Activated naive CD8-positive, alpha-beta T cell treated with anti-CD3 and anti-CD28 coated beads for 36 hours (primary cell): ENCODE measurements at regions not wholly inside any gene's neighbourhood (a gene's known extent, or its start where the extent isn't known, plus 50 kb on each side); places are given as distances from the start of the nearest gene placed in this dataset.

ENCODE experiments used
- DNase-seq: peaks from one replicate; pipeline ENCODE4 v3.0.0; 2021
- H3K27ac Mint-ChIP-seq: one replicate; pipeline ENCODE4 v1.8.0; 2022; ENCODE audit warnings: mild to moderate bottlenecking, moderate library complexity, mixed read lengths
- H3K27me3 Mint-ChIP-seq: one replicate; pipeline ENCODE4 v1.8.0; 2022; ENCODE audit warnings: mild to moderate bottlenecking, mixed read lengths
- H3K36me3 Mint-ChIP-seq: one replicate; pipeline ENCODE4 v1.8.0; 2021; ENCODE audit warnings: mild to moderate bottlenecking, mixed read lengths
- H3K4me1 Mint-ChIP-seq: one replicate; pipeline ENCODE4 v1.8.0; 2021; ENCODE audit warnings: mixed read lengths
- H3K4me3 Mint-ChIP-seq: one replicate; pipeline ENCODE4 v1.8.0; 2022; ENCODE audit warnings: mild to moderate bottlenecking, moderate library complexity, mixed read lengths
- H3K9me3 Mint-ChIP-seq: one replicate; pipeline ENCODE4 v1.8.0; 2022; ENCODE audit warnings: mixed read lengths

- H3K4me1 Mint-ChIP-seq, result no peaks in the 10 kb centered on the region
- no peaks in the 10 kb centered on the region for H3K36me3 Mint-ChIP-seq
- H3K27me3 Mint-ChIP-seq, result no peaks in the 10 kb centered on the region
- no peaks in the 10 kb centered on the region for H3K9me3 Mint-ChIP-seq
- no peak overlapping the region for H3K27ac Mint-ChIP-seq
- no peak for DNase-seq
- H3K4me3 Mint-ChIP-seq, result no peak overlapping the region
These were observed 56.0 kb upstream of the NEBL start for GRCh38 chr10:20953120-20953519.

- H3K4me3 Mint-ChIP-seq, result no peak overlapping the region
- DNase-seq, result no peak
- H3K36me3 Mint-ChIP-seq, result no peaks in the 10 kb centered on the region
- no peaks in the 10 kb centered on the region for H3K4me1 Mint-ChIP-seq
- no peaks in the 10 kb centered on the region for H3K27me3 Mint-ChIP-seq
- H3K9me3 Mint-ChIP-seq, result no peaks in the 10 kb centered on the region
- no peak overlapping the region for H3K27ac Mint-ChIP-seq
These were observed 52.9 kb upstream of the NEBL start for GRCh38 chr10:20949967-20950366.

- no peaks in the 10 kb centered on the region for H3K9me3 Mint-ChIP-seq
- no peak for DNase-seq
- no peaks in the 10 kb centered on the region for H3K27me3 Mint-ChIP-seq
- H3K4me3 Mint-ChIP-seq, result no peak overlapping the region
- H3K27ac Mint-ChIP-seq, result no peak overlapping the region
- H3K36me3 Mint-ChIP-seq, result no peaks in the 10 kb centered on the region
- no peaks in the 10 kb centered on the region for H3K4me1 Mint-ChIP-seq
These were observed 51.7 kb upstream of the NEBL start for GRCh38 chr10:20948686-20949327.
